ENCODE measurements at regions not wholly inside any gene's neighbourhood (a gene's known extent, or its start where the extent isn't known, plus 50 kb on each side); places are given as distances from the start of the nearest gene placed in this dataset.

- TF ChIP-seq POLR2AphosphoS5 (IDR thresholded peaks at IDR 0.05) (no peak), CTCF (IDR thresholded peaks at IDR 0.05) (no peak), POLR2A (IDR thresholded peaks at IDR 0.05) (no peak), EP300 (IDR thresholded peaks at IDR 0.05; ENCODE audit: low read depth) (no peak)
Measured at GRCh38 chr9:19650312-19650711, 138.5 kb downstream of the SLC24A2 start.
